GM18873 (cell line): ENCODE measurements at regions not wholly inside any gene's neighbourhood (a gene's known extent, or its start where the extent isn't known, plus 50 kb on each side); places are given as distances from the start of the nearest gene placed in this dataset.
"Not testable (repeated sequence)": the region's sequence is repeated elsewhere in the genome, so short reads cannot be mapped to it uniquely, and the experiment has no call there.

Experiments used
- ATAC-seq: cut with Tn5 transposase; IDR thresholded peaks from one replicate; pipeline ENCODE4 v1.9.1; 2021; ENCODE audit warnings: mild to moderate bottlenecking, moderate library complexity, moderate number of reproducible peaks; ENCODE audit not compliant: unreplicated experiment, low FRiP score

- ATAC-seq = no peak
These were observed 443.0 kb upstream of the MKI67 start for GRCh38 chr10:128568990-128569945.

- ATAC-seq = no peak
These were observed 444.2 kb upstream of the MKI67 start for GRCh38 chr10:128570319-128570995.

- ATAC-seq = no peak
These were observed 444.8 kb upstream of the MKI67 start for GRCh38 chr10:128571071-128571470.

- ATAC-seq = no peak
These were observed 445.5 kb upstream of the MKI67 start for GRCh38 chr10:128571745-128572144.

GRCh38 chr10:128572696-128573095 lies 446.5 kb upstream of the MKI67 start:
- ATAC-seq = no peak

GRCh38 chr10:128573281-128573845 lies 447.1 kb upstream of the MKI67 start:
- ATAC-seq = no peak

DNA sequence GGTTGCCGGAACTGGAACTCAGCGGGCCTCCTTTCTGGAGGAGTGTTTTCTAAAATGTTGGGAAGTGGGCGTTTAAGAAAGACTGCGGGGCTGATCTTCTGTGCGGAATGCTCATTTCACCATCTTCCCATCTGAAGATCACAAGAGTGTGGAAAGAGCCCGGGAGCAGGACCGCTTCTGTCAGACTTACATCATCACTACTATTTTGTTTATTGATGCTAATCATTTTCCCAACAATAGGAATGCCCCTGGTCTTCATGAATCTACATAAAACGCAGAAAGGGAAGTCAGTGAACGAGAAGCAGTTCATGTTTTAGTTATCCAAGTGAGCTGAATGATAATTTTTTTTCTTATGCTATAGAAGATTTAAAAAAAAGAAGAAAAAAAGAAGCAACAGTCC lies 447.8 kb upstream of the MKI67 start:
- no peak for ATAC-seq

DNA sequence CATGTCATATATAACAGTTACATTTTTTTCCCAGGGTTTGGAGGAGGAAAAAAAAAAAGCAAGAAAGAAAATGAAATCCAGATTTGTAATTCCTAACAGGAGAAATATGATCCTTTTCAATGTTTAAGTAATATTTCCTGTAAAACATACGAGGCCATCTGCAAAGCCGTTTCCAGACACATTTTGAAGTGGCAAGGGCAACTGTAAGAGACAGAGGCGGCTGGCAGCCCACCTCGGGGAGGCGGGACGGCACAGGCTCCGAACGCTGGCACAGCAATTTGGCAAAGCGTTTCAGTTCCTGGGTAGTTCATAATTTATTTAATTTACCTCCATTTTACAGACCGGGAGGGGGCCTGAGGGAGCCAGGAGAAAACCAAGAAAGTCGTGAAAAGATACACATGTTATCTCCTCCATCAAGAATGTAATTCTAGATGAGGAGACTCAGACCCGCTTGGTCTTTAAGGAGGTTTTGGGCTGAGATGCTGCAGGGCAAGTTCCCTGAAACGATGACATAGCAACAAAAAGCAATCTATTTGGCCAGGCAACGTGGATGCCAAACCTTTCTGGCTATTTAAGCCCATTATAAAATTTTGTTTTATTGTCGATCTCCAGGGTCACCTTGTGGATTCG lies 448.5 kb upstream of the MKI67 start:
- no peak for ATAC-seq

DNA sequence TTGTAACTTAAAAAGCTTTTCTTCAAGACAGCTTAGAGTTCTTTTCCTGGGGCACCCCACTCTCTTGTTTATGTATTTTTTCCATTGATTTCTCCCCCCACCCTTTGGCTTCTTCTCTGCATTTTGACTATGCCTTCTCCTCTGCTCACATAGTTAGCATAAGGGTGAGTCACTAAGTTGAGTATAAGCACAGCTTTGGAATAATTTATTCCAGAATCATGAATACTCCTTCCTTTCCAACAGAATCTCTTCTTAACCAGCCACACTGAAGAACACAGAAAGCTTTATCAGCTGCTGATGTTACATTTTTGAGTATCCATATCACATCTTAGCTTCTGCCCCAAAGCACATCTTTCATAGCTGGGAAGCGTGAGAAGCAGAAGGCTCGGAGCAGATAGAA lies 449.5 kb upstream of the MKI67 start:
- no peak for ATAC-seq

GRCh38 chr10:128576336-128576735 lies 450.1 kb upstream of the MKI67 start:
- no peak for ATAC-seq

- ATAC-seq = no peak
These were observed 450.9 kb upstream of the MKI67 start for GRCh38 chr10:128576943-128577670.

DNA sequence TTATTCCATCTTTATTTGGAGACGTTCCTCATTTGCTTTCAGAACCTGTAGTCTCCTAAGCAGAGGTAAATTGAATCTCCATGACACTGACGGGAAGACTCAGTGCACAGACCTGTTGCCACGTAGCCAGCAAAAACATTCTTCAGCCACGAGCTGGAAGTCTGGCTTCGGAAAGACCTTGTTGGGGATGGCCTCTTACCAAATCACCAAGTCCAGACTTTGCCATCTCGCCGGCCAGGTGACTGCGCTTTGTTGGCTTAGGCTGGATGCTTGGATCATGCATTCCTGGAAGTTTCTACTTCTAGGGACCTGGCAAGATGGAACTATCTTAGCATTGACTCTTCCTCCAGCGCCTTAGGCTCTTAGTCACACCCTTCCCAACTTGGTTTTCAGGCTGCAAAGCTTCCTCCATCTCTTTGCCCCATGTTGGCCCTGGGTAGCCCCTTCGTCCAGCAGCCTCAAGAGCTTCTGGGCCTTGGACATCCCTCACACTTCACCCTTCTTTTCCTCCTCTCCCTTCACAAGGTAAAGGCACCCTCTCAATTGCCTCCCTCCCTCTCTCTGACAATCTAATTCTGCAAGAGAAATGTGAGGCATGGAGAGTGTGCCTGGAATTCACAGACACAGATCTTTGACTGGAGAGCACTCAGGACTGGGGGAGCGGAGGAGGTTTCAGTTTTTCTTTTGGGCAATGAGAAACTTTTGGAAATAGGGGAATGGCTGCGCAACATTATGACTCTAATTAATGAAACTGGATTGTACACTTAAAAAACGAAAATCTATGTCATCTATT lies 451.9 kb upstream of the MKI67 start:
- ATAC-seq = no peak

- ATAC-seq = no peak
These were observed 452.5 kb upstream of the MKI67 start for GRCh38 chr10:128578766-128579165.

DNA sequence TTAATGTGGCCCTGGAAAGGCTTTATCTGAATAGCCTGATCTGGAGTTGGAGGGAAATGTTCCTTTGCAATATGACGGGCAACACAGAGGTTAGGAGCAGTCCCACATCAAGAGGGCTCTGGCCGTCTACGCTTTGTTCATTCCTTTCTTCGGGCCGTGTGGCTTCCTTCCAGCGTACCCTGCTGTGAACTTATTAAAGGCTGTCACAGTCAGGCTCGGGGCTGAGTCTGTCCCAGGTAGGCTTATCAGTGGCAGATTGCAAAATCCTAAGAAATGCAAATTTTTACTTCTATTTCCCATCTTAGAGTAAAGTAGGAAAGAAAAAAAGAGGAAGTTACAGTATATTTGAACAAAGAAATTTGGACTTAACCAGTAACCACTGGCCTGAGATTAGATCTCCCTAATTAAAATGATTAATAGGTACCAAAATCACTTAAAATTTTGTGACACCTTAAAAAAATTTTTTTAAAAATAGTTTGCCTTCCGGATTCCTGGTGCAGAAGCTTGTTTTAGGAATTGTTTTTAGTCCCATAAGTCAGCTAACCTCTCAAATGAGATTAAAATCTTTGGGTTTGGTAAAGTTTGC lies 453.1 kb upstream of the MKI67 start:
- no peak for ATAC-seq

DNA sequence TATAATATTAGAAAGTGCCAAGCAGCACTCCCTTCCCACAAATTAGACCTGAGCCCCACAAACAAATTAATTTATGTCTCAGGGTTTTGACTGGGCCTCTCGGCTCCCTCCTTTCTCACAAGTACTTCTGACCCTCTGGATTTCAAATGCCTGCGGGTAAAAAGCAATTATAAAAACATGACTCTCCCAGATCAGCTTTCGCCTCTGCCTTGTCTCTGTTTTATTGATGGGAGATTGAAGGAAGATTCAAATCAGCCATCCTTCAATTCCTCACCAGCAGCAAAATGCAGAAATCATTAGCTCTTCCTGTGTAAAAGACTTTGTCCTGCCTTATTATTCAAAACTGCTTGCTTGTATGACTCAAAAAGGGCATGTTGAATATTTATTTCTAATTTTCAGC lies 453.7 kb upstream of the MKI67 start:
- ATAC-seq = no peak

DNA sequence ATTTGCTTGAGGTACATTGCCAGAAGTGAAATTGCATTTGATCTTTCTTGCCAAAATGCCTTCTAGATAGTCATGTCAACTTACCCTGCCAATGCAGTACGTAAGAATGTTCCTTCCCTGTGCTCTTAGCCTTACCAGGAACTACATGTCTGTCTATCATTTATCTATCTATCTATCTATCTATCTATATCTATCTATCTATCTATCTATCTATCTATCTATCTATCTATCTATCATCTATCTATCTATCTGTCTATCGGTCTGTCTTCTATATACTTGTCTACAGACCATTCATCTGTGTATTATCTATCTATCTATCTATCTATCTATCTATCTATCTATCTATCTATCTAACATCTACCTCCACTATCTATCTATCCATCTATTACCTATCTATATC lies 456.9 kb upstream of the MKI67 start:
- not testable (repeated sequence) for ATAC-seq

GRCh38 chr10:128586599-128586998 lies 460.4 kb upstream of the MKI67 start:
- ATAC-seq = not testable (repeated sequence)

- ATAC-seq = no peak
These were observed 461.5 kb upstream of the MKI67 start for GRCh38 chr10:128587689-128588088.

DNA sequence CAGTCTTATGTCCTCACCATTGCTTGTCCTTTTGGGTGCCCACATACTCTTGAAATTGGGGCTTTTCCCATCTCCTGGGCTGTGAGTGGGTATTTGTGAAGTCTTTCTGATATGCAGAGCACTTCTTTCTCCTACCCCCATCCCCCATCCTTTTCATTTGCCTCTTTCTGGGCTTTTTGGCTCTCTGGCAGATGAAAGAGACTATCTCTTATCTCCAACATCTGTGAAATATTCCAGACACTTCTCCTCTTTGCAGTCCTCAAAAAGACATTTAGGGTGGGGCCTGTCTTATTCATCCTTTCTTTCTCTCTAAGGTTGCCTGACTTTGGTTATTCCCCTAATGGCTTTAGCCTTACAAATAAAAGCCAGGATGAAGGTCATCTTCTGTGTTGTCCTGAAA lies 462.2 kb upstream of the MKI67 start:
- ATAC-seq = no peak
